ENCODE measurements at regions not wholly inside any gene's neighbourhood (a gene's known extent, or its start where the extent isn't known, plus 50 kb on each side); places are given as distances from the start of the nearest gene placed in this dataset.

GRCh38 chr7:131221061-131221460 is 106.6 kb upstream of the MKLN1 start:
- TF ChIP-seq CTCF (IDR thresholded peaks at IDR 0.05) = no peak
- peaks cover 12% of the 10 kb centered on the region for H3K4me1 Mint-ChIP-seq (ENCODE audit: low read depth)
- no peaks in the 10 kb centered on the region for H3K36me3 Mint-ChIP-seq (ENCODE audit: low read depth)
- no peak for DNase-seq
- H3K27ac Mint-ChIP-seq = no peak overlapping the region
- no peak overlapping the region for H3K4me3 Mint-ChIP-seq
- H3K9me3 Mint-ChIP-seq = no peaks in the 10 kb centered on the region
- H3K27me3 Mint-ChIP-seq (ENCODE audit: insufficient read depth) = 0 out of 2 replicates have a peak, but pooled peaks cover 1% of the 10 kb centered on the region

GRCh38 chr7:131222171-131222570 is 105.5 kb upstream of the MKLN1 start:
- 0 out of 2 replicates have a peak, but pooled peaks cover 1% of the 10 kb centered on the region for H3K27me3 Mint-ChIP-seq (ENCODE audit: insufficient read depth)
- H3K9me3 Mint-ChIP-seq = no peaks in the 10 kb centered on the region; the same call in 1 of the 2 replicates
- no peak overlapping the region for H3K27ac Mint-ChIP-seq
- DNase-seq = peak; percentile 3
- H3K4me1 Mint-ChIP-seq (ENCODE audit: low read depth) = peaks cover 23% of the 10 kb centered on the region
- no peak overlapping the region for H3K4me3 Mint-ChIP-seq
- TF ChIP-seq CTCF (IDR thresholded peaks at IDR 0.05) = peak; percentile 33; the same call in 1 of the 2 replicates
- H3K36me3 Mint-ChIP-seq (ENCODE audit: low read depth) = no peaks in the 10 kb centered on the region

GRCh38 chr7:131223151-131223550 is 104.5 kb upstream of the MKLN1 start:
- no peak for DNase-seq
- peaks cover 31% of the 10 kb centered on the region for H3K4me1 Mint-ChIP-seq (ENCODE audit: low read depth)
- no peaks in the 10 kb centered on the region; the same call in 1 of the 2 replicates for H3K9me3 Mint-ChIP-seq
- no peak for TF ChIP-seq CTCF (IDR thresholded peaks at IDR 0.05)
- no peak overlapping the region for H3K4me3 Mint-ChIP-seq
- H3K27me3 Mint-ChIP-seq (ENCODE audit: insufficient read depth) = 0 out of 2 replicates have a peak, but pooled peaks cover under 1% of the 10 kb centered on the region
- no peak overlapping the region for H3K27ac Mint-ChIP-seq
- H3K36me3 Mint-ChIP-seq (ENCODE audit: low read depth) = peaks cover 4% of the 10 kb centered on the region; the same call in 1 of the 2 replicates

- Mint-ChIP-seq H3K4me3 (no peak overlapping the region), H3K27ac (peak overlapping the region; percentile 24; the same call in 1 of the 2 replicates)
- TF ChIP-seq CTCF (IDR thresholded peaks at IDR 0.05) = no peak
These were observed 102.7 kb upstream of the MKLN1 start for GRCh38 chr7:131224996-131225395.

GRCh38 chr7:131225619-131226513 is 101.8 kb upstream of the MKLN1 start:
- peak overlapping the region; percentile 16; the same call in 1 of the 2 replicates for H3K4me3 Mint-ChIP-seq
- DNase-seq = no peak
- peak overlapping the region; percentile 59; the same call in 1 of the 2 replicates for H3K27ac Mint-ChIP-seq
- H3K36me3 Mint-ChIP-seq (ENCODE audit: low read depth) = peaks cover 4% of the 10 kb centered on the region; the same call in 1 of the 2 replicates
- H3K9me3 Mint-ChIP-seq = no peaks in the 10 kb centered on the region; the same call in 1 of the 2 replicates
- peaks cover 31% of the 10 kb centered on the region for H3K4me1 Mint-ChIP-seq (ENCODE audit: low read depth)
- H3K27me3 Mint-ChIP-seq (ENCODE audit: insufficient read depth) = no peaks in the 10 kb centered on the region
- TF ChIP-seq CTCF (IDR thresholded peaks at IDR 0.05) = no peak

More at GRCh38 chr7:131224996-131225395, 102.7 kb upstream of the MKLN1 start:
- H3K36me3 Mint-ChIP-seq (ENCODE audit: low read depth) = peaks cover 4% of the 10 kb centered on the region; the same call in 1 of the 2 replicates
- peaks cover 31% of the 10 kb centered on the region for H3K4me1 Mint-ChIP-seq (ENCODE audit: low read depth)
- peak; percentile 8 for DNase-seq
- no peaks in the 10 kb centered on the region; the same call in 1 of the 2 replicates for H3K9me3 Mint-ChIP-seq
- no peaks in the 10 kb centered on the region for H3K27me3 Mint-ChIP-seq (ENCODE audit: insufficient read depth)
